ENCODE measurements at regions not wholly inside any gene's neighbourhood (a gene's known extent, or its start where the extent isn't known, plus 50 kb on each side); places are given as distances from the start of the nearest gene placed in this dataset.
"Not testable (repeated sequence)": the region's sequence is repeated elsewhere in the genome, so short reads cannot be mapped to it uniquely, and the experiment has no call there.

- peaks cover 1% of the 10 kb centered on the region for H3K9me3 Mint-ChIP-seq
- ATAC-seq (ENCODE audit: low read depth): no peak
- H3K27me3 Mint-ChIP-seq: peaks cover 1% of the 10 kb centered on the region
- H3K36me3 Mint-ChIP-seq: peaks cover 2% of the 10 kb centered on the region
- no peak overlapping the region for H3K27ac Mint-ChIP-seq
- H3K4me3 Mint-ChIP-seq: no peak overlapping the region
- peaks cover 4% of the 10 kb centered on the region for H3K4me1 Mint-ChIP-seq
- DNase-seq (ENCODE audit: low spot score in 2 of 2): no peak
Observed at GRCh38 chr1:176315519-176316220, 108.6 kb upstream of the COP1 start.

DNA sequence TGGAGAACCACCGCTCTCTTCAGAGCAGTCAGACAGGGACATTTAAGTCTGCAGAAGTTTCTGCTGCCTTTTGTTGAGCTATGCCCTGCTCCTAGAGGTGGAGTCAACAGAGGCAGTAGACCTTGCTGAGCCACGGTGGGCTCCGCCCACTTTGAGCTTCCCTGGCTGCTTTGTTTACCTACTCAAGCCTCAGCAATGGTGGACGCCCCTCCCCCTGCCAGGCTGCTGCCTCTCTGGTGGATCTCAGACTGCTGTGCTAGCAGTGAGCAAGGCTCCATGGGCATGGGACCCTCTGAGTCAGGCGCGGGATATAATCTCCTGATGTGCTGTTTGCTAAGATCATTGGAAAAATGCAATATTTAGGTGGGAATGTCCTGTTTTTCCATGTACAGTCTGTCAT, 89.5 kb upstream of the COP1 start:
- not testable (repeated sequence) for DNase-seq (ENCODE audit: low spot score in 2 of 2); H3K36me3 Mint-ChIP-seq; H3K4me1 Mint-ChIP-seq; H3K4me3 Mint-ChIP-seq; H3K27me3 Mint-ChIP-seq; H3K27ac Mint-ChIP-seq; ATAC-seq (ENCODE audit: low read depth)
- peaks cover 19% of the 10 kb centered on the region for H3K9me3 Mint-ChIP-seq

DNA sequence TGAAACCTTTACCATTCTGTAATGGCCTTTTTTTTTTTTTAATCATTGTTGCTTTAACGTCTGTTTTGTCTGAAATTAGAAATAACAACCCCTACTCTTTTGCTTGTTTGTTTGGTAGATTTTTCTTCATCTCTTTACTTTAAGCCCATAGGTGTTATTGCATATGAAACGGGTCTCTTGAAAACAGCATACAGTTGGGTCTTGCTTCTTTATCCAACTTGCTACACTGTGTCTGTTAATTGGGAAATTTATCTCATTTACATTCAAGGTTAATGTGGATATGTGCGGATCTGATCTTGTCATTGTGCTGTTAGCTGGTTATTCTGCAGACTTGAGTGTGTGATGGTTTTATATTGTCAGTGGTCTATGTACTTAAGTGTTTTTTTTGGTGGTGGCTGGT, 78.9 kb upstream of the COP1 start:
- DNase-seq (ENCODE audit: low spot score in 2 of 2) (no peak), ATAC-seq (ENCODE audit: low read depth) (no peak)
- Mint-ChIP-seq H3K9me3 (peaks cover 23% of the 10 kb centered on the region), H3K27me3 (peaks cover 4% of the 10 kb centered on the region), H3K4me3 (no peak overlapping the region), H3K4me1 (peaks cover 2% of the 10 kb centered on the region), H3K27ac (no peak overlapping the region), H3K36me3 (peaks cover 7% of the 10 kb centered on the region)

DNA sequence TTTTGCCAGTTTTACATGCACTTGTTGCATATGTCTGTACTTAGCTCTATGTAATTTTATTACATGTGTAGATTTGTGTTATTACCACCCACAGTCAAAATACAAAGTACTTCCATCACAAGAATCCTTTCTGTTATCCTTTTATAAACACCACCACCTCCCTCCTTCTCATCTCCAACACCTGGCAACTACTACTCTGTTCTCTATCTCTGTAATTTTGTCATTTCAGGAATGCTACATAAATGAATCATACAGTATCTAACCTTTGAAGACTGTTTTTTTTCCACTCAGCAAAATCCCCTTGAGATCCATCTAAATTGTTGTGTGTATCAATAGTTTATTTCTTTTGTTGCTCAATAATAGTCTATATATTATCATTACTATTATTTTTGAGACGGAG, 64.5 kb upstream of the COP1 start:
- H3K9me3 Mint-ChIP-seq: no peaks in the 10 kb centered on the region
- DNase-seq (ENCODE audit: low spot score in 2 of 2) (no peak), ATAC-seq (ENCODE audit: low read depth) (no peak)
- H3K4me3 Mint-ChIP-seq: no peak overlapping the region
- no peak overlapping the region for H3K27ac Mint-ChIP-seq
- no peaks in the 10 kb centered on the region for H3K36me3 Mint-ChIP-seq
- H3K27me3 Mint-ChIP-seq: peaks cover 3% of the 10 kb centered on the region
- H3K4me1 Mint-ChIP-seq: no peaks in the 10 kb centered on the region
